ENCODE measurements at regions not wholly inside any gene's neighbourhood (a gene's known extent, or its start where the extent isn't known, plus 50 kb on each side); places are given as distances from the start of the nearest gene placed in this dataset.

GRCh38 chr20:22525069-22525820, 59.1 kb downstream of the FOXA2 start:
- TF ChIP-seq POLR2A (IDR thresholded peaks at IDR 0.05; ENCODE audit: low read length), result no peak
- TF ChIP-seq GATA1 (IDR thresholded peaks at IDR 0.05; ENCODE audit: low read depth, low read length), result no peak

Data from erythroblast (primary cell).